Glutamatergic neuron (in vitro differentiated cells): ENCODE measurements at regions not wholly inside any gene's neighbourhood (a gene's known extent, or its start where the extent isn't known, plus 50 kb on each side); places are given as distances from the start of the nearest gene placed in this dataset.

Experiments used
- DNase-seq: peaks from one replicate; pipeline ENCODE4 v3.0.0; 2022
- H3K27ac Mint-ChIP-seq: one replicate; pipeline ENCODE4 v1.8.0; 2020; ENCODE audit warnings: mild to moderate bottlenecking, mixed read lengths, inconsistent platforms; ENCODE audit not compliant: unreplicated experiment
- H3K27me3 Mint-ChIP-seq: one replicate; pipeline ENCODE4 v1.8.0; 2020; ENCODE audit warnings: mild to moderate bottlenecking, moderate library complexity, mixed read lengths, inconsistent platforms; ENCODE audit not compliant: unreplicated experiment
- H3K36me3 Mint-ChIP-seq: one replicate; pipeline ENCODE4 v1.8.0; 2020; ENCODE audit warnings: mild to moderate bottlenecking, mixed read lengths, inconsistent platforms; ENCODE audit not compliant: unreplicated experiment
- H3K4me1 Mint-ChIP-seq: one replicate; pipeline ENCODE4 v1.8.0; 2020; ENCODE audit warnings: mild to moderate bottlenecking, low read depth, mixed read lengths, inconsistent platforms; ENCODE audit not compliant: unreplicated experiment
- H3K4me3 Mint-ChIP-seq: one replicate; pipeline ENCODE4 v1.8.0; 2020; ENCODE audit warnings: mild to moderate bottlenecking, mixed read lengths, inconsistent platforms; ENCODE audit not compliant: unreplicated experiment
- H3K9me3 Mint-ChIP-seq: one replicate; pipeline ENCODE4 v1.8.0; 2020; ENCODE audit warnings: mild to moderate bottlenecking, moderate library complexity, mixed read lengths, inconsistent platforms; ENCODE audit not compliant: unreplicated experiment
- TF ChIP-seq, protein P1 (sequence below): fragments of 200-600 bp; sonication (generic); IDR thresholded peaks from one replicate; pipeline ENCODE4 v1.5.0; 2021; ENCODE audit not compliant: partially characterized antibody, unreplicated experiment

DNA sequence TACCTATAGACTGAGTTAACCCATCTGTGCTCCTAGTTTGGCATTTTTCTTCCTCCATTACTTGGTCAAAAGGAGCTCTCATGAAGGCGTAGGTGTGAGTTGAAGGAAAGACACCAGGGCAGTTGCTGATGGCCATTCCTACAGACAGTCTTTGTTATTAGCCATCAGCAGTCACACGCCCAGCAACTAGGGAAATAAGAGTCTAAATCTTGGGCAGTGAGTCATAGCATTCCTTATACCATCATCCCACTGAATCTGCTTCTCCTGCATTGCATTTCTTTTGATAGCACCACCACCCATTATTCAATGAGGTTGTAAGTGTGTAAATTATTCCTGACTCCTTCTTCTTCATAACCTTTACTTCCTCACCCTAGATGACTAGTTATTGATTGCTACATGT is 150.9 kb upstream of the IGF1 start:
- no peak overlapping the region for H3K4me3 Mint-ChIP-seq
- DNase-seq: no peak
- H3K4me1 Mint-ChIP-seq: peaks cover 4% of the 10 kb centered on the region
- no peak overlapping the region for H3K27ac Mint-ChIP-seq
- peaks cover 2% of the 10 kb centered on the region for H3K9me3 Mint-ChIP-seq
- no peaks in the 10 kb centered on the region for H3K27me3 Mint-ChIP-seq
- TF ChIP-seq, protein P1, sequence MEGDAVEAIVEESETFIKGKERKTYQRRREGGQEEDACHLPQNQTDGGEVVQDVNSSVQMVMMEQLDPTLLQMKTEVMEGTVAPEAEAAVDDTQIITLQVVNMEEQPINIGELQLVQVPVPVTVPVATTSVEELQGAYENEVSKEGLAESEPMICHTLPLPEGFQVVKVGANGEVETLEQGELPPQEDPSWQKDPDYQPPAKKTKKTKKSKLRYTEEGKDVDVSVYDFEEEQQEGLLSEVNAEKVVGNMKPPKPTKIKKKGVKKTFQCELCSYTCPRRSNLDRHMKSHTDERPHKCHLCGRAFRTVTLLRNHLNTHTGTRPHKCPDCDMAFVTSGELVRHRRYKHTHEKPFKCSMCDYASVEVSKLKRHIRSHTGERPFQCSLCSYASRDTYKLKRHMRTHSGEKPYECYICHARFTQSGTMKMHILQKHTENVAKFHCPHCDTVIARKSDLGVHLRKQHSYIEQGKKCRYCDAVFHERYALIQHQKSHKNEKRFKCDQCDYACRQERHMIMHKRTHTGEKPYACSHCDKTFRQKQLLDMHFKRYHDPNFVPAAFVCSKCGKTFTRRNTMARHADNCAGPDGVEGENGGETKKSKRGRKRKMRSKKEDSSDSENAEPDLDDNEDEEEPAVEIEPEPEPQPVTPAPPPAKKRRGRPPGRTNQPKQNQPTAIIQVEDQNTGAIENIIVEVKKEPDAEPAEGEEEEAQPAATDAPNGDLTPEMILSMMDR: no peak
- no peaks in the 10 kb centered on the region for H3K36me3 Mint-ChIP-seq

- no peaks in the 10 kb centered on the region for H3K4me1 Mint-ChIP-seq
- no peak for DNase-seq
- H3K9me3 Mint-ChIP-seq: peaks cover 2% of the 10 kb centered on the region
- no peaks in the 10 kb centered on the region for H3K27me3 Mint-ChIP-seq
- no peak overlapping the region for H3K4me3 Mint-ChIP-seq
- TF ChIP-seq, protein P1: no peak
- H3K27ac Mint-ChIP-seq: no peak overlapping the region
- H3K36me3 Mint-ChIP-seq: no peaks in the 10 kb centered on the region
Measured at GRCh38 chr12:102629262-102629888, 149.0 kb upstream of the IGF1 start.

GRCh38 chr12:102625819-102626218 is 145.5 kb upstream of the IGF1 start:
- peak; percentile 21 for DNase-seq
- Mint-ChIP-seq H3K36me3 (no peaks in the 10 kb centered on the region), H3K9me3 (peaks cover 2% of the 10 kb centered on the region), H3K4me1 (no peaks in the 10 kb centered on the region), H3K4me3 (no peak overlapping the region), H3K27me3 (no peaks in the 10 kb centered on the region), H3K27ac (no peak overlapping the region)
- TF ChIP-seq, protein P1: no peak

DNA sequence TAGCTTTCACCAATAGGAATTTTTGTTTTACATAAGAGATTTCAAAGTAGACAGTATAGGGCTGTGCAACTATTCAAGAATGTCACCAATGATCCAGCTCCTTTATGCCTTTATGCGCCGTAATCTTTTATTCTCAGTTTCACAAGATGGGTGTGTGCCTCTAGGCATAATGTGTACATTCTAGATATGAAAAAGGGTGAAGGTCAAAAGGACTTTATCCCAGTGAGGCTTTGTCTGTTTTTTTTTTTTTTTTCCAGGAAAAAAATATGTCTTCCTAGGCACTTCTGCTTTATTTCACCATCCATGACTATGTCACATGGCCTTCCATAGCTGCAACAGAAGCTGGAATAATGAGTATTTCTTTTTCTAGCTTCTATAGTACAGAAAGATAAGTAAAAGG is 142.3 kb upstream of the IGF1 start:
- H3K27me3 Mint-ChIP-seq: no peaks in the 10 kb centered on the region
- H3K36me3 Mint-ChIP-seq: no peaks in the 10 kb centered on the region
- no peak overlapping the region for H3K4me3 Mint-ChIP-seq
- no peak for DNase-seq
- H3K27ac Mint-ChIP-seq: no peak overlapping the region
- H3K4me1 Mint-ChIP-seq: no peaks in the 10 kb centered on the region
- TF ChIP-seq, protein P1: no peak
- no peaks in the 10 kb centered on the region for H3K9me3 Mint-ChIP-seq

DNA sequence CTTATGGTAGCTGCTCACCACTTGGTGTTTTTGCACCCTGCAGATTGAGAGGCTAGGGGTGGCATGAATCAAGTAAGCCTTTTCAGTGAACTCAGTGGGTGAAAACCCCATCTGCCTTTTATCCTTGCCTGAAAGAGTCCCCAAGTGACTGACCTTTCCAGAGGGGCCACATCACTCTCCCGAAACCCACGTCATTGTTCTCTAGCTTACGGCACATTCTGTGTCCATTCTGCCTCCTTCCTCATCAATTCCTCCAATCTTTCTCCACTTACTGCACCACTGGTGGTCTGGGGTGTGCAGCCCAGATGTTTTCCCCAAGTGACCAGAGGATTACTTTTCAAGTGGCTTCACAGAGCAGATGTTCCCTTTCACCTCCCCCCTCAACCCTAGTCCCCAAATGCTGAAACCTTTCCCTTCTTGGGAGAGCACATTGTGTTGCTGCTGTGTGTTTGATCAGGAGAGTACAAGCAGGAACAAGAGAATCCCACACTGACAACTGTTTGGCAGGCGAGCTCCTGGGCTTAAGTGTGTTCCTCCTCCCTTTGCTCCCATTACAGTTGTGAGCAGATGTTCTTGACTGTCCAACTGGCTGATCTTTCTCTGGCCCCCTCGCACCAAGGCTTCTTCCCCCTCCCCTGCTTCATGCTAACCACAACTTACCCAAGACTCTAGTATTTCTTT is 138.0 kb upstream of the IGF1 start:
- Mint-ChIP-seq H3K36me3 (no peaks in the 10 kb centered on the region), H3K27ac (no peak overlapping the region), H3K4me1 (no peaks in the 10 kb centered on the region), H3K4me3 (no peak overlapping the region), H3K27me3 (no peaks in the 10 kb centered on the region), H3K9me3 (no peaks in the 10 kb centered on the region)
- TF ChIP-seq, protein P1: no peak
- DNase-seq: no peak
